ENCODE measurements at regions not wholly inside any gene's neighbourhood (a gene's known extent, or its start where the extent isn't known, plus 50 kb on each side); places are given as distances from the start of the nearest gene placed in this dataset.
A peak's percentile ranks its signal among the peaks of the same experiment; 100 is the strongest.

DNA sequence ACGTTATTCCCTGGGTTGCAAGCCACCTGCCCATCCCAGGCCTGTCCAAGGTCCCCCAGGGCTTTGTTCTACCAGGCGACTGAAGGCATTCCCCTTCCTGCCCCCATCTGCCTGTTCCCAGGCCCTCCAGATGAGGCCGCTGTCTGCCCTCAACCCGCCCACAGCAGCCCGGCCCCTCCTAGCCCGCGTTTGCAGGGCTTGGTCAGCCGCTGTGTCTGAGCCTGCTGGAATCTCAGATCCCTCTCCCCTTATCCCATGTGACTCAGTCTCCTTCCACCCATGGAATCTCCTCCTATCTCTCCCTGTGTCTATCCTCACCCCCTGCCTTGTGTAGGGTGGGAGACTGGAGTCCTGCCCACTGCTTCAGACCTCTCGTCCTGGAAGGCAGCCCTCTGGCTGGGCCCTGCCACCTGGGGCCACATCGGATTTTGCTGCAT is 186.0 kb upstream of the TNRC6C start (continued):
- TF ChIP-seq, protein P1, sequence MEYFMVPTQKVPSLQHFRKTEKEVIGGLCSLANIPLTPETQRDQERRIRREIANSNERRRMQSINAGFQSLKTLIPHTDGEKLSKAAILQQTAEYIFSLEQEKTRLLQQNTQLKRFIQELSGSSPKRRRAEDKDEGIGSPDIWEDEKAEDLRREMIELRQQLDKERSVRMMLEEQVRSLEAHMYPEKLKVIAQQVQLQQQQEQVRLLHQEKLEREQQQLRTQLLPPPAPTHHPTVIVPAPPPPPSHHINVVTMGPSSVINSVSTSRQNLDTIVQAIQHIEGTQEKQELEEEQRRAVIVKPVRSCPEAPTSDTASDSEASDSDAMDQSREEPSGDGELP (IDR thresholded peaks at IDR 0.05; ENCODE audit: borderline replicate concordance, low read depth) = no peak
- TF ChIP-seq ZNF564 (CRISPR knock-in tag; IDR thresholded peaks at IDR 0.05) (no peak), ETV6 (CRISPR knock-in tag; conservative IDR thresholded peaks at IDR 0.05) (no peak), SMARCC2 (IDR thresholded peaks at IDR 0.05) (no peak), KDM2A (CRISPR knock-in tag; IDR thresholded peaks at IDR 0.05; ENCODE audit: borderline replicate concordance, low read depth) (peak; percentile 66; the same call in 1 of the 2 replicates), MYC (CRISPR knock-in tag; IDR thresholded peaks at IDR 0.05; ENCODE audit: borderline replicate concordance) (peak; percentile 40; the same call in 1 of the 2 replicates), ZNF225 (CRISPR knock-in tag; IDR thresholded peaks at IDR 0.05) (peak; percentile 45; the same call in 1 of the 2 replicates), BRCA1 (CRISPR knock-in tag; IDR thresholded peaks at IDR 0.05) (no peak), ZFP91 (CRISPR knock-in tag; IDR thresholded peaks at IDR 0.05; ENCODE audit: borderline replicate concordance) (peak; percentile 39; the same call in 1 of the 2 replicates), REPIN1 (CRISPR knock-in tag; IDR thresholded peaks at IDR 0.05; ENCODE audit: borderline replicate concordance, low read depth) (0 out of 2 replicates have a peak, but pooled peaks have one; percentile 20), KAT8 (CRISPR knock-in tag; IDR thresholded peaks at IDR 0.05) (no peak), TCF7 (IDR thresholded peaks at IDR 0.05; ENCODE audit: low read depth) (no peak), CBX1 (IDR thresholded peaks at IDR 0.05; ENCODE audit: low read depth) (no peak), ZNF883 (CRISPR knock-in tag; IDR thresholded peaks at IDR 0.05; ENCODE audit: not compliant biosample characterization) (peak; percentile 49), HMGXB4 (CRISPR knock-in tag; IDR thresholded peaks at IDR 0.05; ENCODE audit: borderline replicate concordance in 1 of 2, low read depth in 1 of 2) (peak in 1 of 2 experiments; percentile 32; a peak in 1 of 4 replicates), FOSL2 (CRISPR knock-in tag; IDR thresholded peaks at IDR 0.05) (peak; percentile 3; the same call in 1 of the 2 replicates), MAZ (IDR thresholded peaks at IDR 0.05; ENCODE audit: borderline replicate concordance, low read depth, low read length) (peak; percentile 53; the same call in 1 of the 2 replicates), MAZ (CRISPR knock-in tag; IDR thresholded peaks at IDR 0.05; ENCODE audit: low read depth) (0 out of 2 replicates have a peak, but pooled peaks have one; percentile 36), TOPORS (CRISPR knock-in tag; IDR thresholded peaks at IDR 0.05) (no peak), MTF1 (CRISPR knock-in tag; IDR thresholded peaks at IDR 0.05) (no peak), ZNF790 (CRISPR knock-in tag; IDR thresholded peaks at IDR 0.05; ENCODE audit: borderline replicate concordance) (0 out of 2 replicates have a peak, but pooled peaks have one; percentile 41), ZNF264 (CRISPR knock-in tag; IDR thresholded peaks at IDR 0.05) (no peak), ZSCAN22 (CRISPR knock-in tag; IDR thresholded peaks at IDR 0.05) (no peak)
- TF ChIP-seq, protein P2, sequence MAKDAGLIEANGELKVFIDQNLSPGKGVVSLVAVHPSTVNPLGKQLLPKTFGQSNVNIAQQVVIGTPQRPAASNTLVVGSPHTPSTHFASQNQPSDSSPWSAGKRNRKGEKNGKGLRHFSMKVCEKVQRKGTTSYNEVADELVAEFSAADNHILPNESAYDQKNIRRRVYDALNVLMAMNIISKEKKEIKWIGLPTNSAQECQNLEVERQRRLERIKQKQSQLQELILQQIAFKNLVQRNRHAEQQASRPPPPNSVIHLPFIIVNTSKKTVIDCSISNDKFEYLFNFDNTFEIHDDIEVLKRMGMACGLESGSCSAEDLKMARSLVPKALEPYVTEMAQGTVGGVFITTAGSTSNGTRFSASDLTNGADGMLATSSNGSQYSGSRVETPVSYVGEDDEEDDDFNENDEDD (CRISPR knock-in tag; IDR thresholded peaks at IDR 0.05; ENCODE audit: borderline replicate concordance) = no peak
- TF ChIP-seq, protein P3, sequence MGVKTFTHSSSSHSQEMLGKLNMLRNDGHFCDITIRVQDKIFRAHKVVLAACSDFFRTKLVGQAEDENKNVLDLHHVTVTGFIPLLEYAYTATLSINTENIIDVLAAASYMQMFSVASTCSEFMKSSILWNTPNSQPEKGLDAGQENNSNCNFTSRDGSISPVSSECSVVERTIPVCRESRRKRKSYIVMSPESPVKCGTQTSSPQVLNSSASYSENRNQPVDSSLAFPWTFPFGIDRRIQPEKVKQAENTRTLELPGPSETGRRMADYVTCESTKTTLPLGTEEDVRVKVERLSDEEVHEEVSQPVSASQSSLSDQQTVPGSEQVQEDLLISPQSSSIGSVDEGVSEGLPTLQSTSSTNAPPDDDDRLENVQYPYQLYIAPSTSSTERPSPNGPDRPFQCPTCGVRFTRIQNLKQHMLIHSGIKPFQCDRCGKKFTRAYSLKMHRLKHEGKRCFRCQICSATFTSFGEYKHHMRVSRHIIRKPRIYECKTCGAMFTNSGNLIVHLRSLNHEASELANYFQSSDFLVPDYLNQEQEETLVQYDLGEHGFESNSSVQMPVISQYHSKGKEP (CRISPR knock-in tag; IDR thresholded peaks at IDR 0.05) = no peak

Data from HepG2 (cell line).